K562 (cell line): ENCODE measurements at regions not wholly inside any gene's neighbourhood (a gene's known extent, or its start where the extent isn't known, plus 50 kb on each side); places are given as distances from the start of the nearest gene placed in this dataset.
"Not testable (repeated sequence)": the region's sequence is repeated elsewhere in the genome, so short reads cannot be mapped to it uniquely, and the experiment has no call there.

Experiments
- ATAC-seq: fragments of 200-7000 bp; cut with Tn5 transposase; 3 replicates; pipeline ENCODE4 v1.9.1; 2020; ENCODE audit warnings: moderate library complexity
- BruUV-seq: library from RNA; stranded (reverse); fragments of 400-500 nt; replicated peaks from 2 replicates; lab custom pipeline; 2021; lab: Mats Ljungman, UMichigan
- CTCF ChIA-PET: fragments of 300-600 bp; formaldehyde crosslinking; extraction: SDS; loops from one replicate; lab custom pipeline; 2021; ENCODE audit warnings: low intra/inter-chr PET ratio; lab: Yijun Ruan, JAX
- POLR2A ChIA-PET: fragments of 300-600, 350-650 bp; sonication (Branson Sonifier 250); formaldehyde crosslinking; extraction: SDS; loops from one replicate; lab custom pipeline; 2021; ENCODE audit warnings: antibody characterized with exemption, inconsistent platforms; lab: Yijun Ruan, JAX
- DNase-seq, 4 experiments: peaks; one replicate each; pipeline versions ENCODE4 v3.0.0 to v3.0.0-alpha.2; 2011 to 2018; ENCODE audit warnings: low spot score in 3 of 4, mixed read lengths in 3 of 4; ENCODE audit errors: extremely low read depth in 1 of 4
- FAIRE-seq: peaks from 2 replicates; lab custom pipeline; 2011; peaks lifted over from hg19 to GRCh38; lab: Jason Lieb, UNC
- H2AFZ ChIP-seq: 2 replicates; pipeline ENCODE4 v1.6.0; 2011; ENCODE audit warnings: low read depth, low read length, control low read depth, inconsistent platforms
- H3K27ac ChIP-seq: fragments of 200-600 bp; 3 replicates; pipeline ENCODE4 v1.8.0; 2011; ENCODE audit warnings: low read depth, mild to moderate bottlenecking, control low read depth, inconsistent platforms, low read length, moderate library complexity, mixed read lengths; ENCODE audit errors: extremely low read depth
- H3K27me3 ChIP-seq, 2 experiments: fragments of 300-600 bp in 1 of 2; 2 replicates in 1 of 2; 3 replicates in 1 of 2; pipeline versions ENCODE4 v1.6.0 to v1.8.0; 2011; ENCODE audit warnings: inconsistent platforms in 2 of 2, low read length in 2 of 2, mild to moderate bottlenecking in 1 of 2, mixed read lengths in 1 of 2, moderate library complexity in 1 of 2; ENCODE audit not compliant: control insufficient read depth in 2 of 2, insufficient read depth in 2 of 2
- H3K36me3 ChIP-seq: fragments of 300-600 bp; 3 replicates; pipeline ENCODE4 v1.8.0; 2011; ENCODE audit warnings: mild to moderate bottlenecking, low read length, inconsistent platforms; ENCODE audit not compliant: control insufficient read depth, insufficient read depth
- H3K4me1 ChIP-seq, 2 experiments: fragments of 200-600 bp in 1 of 2; replicated peaks in 1 of 2; 2 replicates in 1 of 2; 3 replicates in 1 of 2; pipeline versions ENCODE4 v1.5.1 to v1.8.0; 2011; ENCODE audit warnings: inconsistent platforms in 2 of 2, low read length in 2 of 2, mild to moderate bottlenecking in 1 of 2, mixed read lengths in 1 of 2, moderate library complexity in 1 of 2; ENCODE audit not compliant: control insufficient read depth in 2 of 2, insufficient read depth in 2 of 2
- H3K4me2 ChIP-seq: 2 replicates; pipeline ENCODE4 v1.6.1; 2011; ENCODE audit warnings: low read length, control low read depth, inconsistent platforms, mixed read lengths; ENCODE audit not compliant: insufficient read depth
- H3K4me3 ChIP-seq: fragments of 200-600 bp; sonication (generic), shearing (Covaris generic); 2 replicates; pipeline ENCODE4 v1.5.1; 2016; ENCODE audit warnings: control low read depth, inconsistent platforms
- H3K79me2 ChIP-seq: fragments of 200-600 bp; 3 replicates; pipeline ENCODE4 v1.8.0; 2011; ENCODE audit warnings: low read length, inconsistent platforms; ENCODE audit not compliant: control insufficient read depth, insufficient read depth
- H3K9ac ChIP-seq, 2 experiments: 2 replicates each; pipeline versions ENCODE4 v1.6.0 to v1.6.1; 2011; ENCODE audit warnings: low read depth in 2 of 2, low read length in 2 of 2, control low read depth in 1 of 2, inconsistent platforms in 1 of 2, mild to moderate bottlenecking in 1 of 2, mixed read lengths in 1 of 2; ENCODE audit not compliant: insufficient read depth in 1 of 2
- H3K9me1 ChIP-seq: one replicate; pipeline ENCODE4 v1.6.0; 2011; ENCODE audit warnings: inconsistent platforms, mild to moderate bottlenecking, low read length, moderate library complexity; ENCODE audit not compliant: control insufficient read depth, insufficient read depth
- H3K9me3 ChIP-seq: replicated peaks from 2 replicates; pipeline ENCODE4 v1.5.1; 2011; ENCODE audit warnings: low read depth, low read length, inconsistent platforms; ENCODE audit not compliant: control insufficient read depth, insufficient read depth
- H4K20me1 ChIP-seq: replicated peaks from 2 replicates; pipeline ENCODE4 v1.6.1; 2011; ENCODE audit warnings: low read length, inconsistent platforms, mixed read lengths; ENCODE audit not compliant: control insufficient read depth, insufficient read depth
- CBFB ChIP-seq: sonication (generic); formaldehyde crosslinking; IDR thresholded peaks from 2 replicates; pipeline ENCODE4 v1.4.0; 2020; ENCODE audit warnings: mild to moderate bottlenecking, missing genetic modification reagents
- FUS ChIP-seq: fragments of 200-400 bp; formaldehyde crosslinking; optimal IDR thresholded peaks from 2 replicates; pipeline ENCODE3; 2017; ENCODE audit warnings: low read depth, low read length
- MAFF ChIP-seq: IDR thresholded peaks from 2 replicates; pipeline ENCODE4 v1.6.1; 2012; ENCODE audit warnings: low read length, improper control_type of control experiment
- MITF ChIP-seq: IDR thresholded peaks from 2 replicates; pipeline ENCODE4 v1.6.1; 2014; ENCODE audit warnings: antibody characterized with exemption
- NR2C2 ChIP-seq, 2 experiments: fragments of 200-800 bp in 1 of 2; sonication (Bioruptor generic) in 1 of 2; sonication (generic) in 1 of 2; formaldehyde crosslinking in 1 of 2; IDR thresholded peaks; 2 replicates each; pipeline versions ENCODE4 v1.6.1 to v1.8.0; 2016 to 2022; ENCODE audit warnings: mild to moderate bottlenecking in 1 of 2, missing compliant biosample characterization in 1 of 2, missing genetic modification characterization in 1 of 2, missing genetic modification reagents in 1 of 2
- PHB ChIP-seq: fragments of 250-450 bp; sonication (Bioruptor Pico); IDR thresholded peaks from 2 replicates; pipeline ENCODE4 v1.5.0; 2021
- ZBTB2 ChIP-seq: fragments of 450-650 bp; IDR thresholded peaks from 2 replicates; pipeline ENCODE4 v1.6.1; 2016; ENCODE audit warnings: antibody characterized with exemption
- ZSCAN29 ChIP-seq: fragments of 450-650 bp; IDR thresholded peaks from 2 replicates; pipeline ENCODE4 v1.6.1; 2017
- WGBS: fragments of 100-300 bp; shearing (Covaris generic); methylation state at CpG from one replicate; pipeline ENCODE4 v1.1.6; 2016; ENCODE audit warnings: low coverage, mixed read lengths; ENCODE audit not compliant: insufficient coverage; ENCODE audit errors: missing lambda C conversion rate; 5-methylcytosine and 5-hydroxymethylcytosine counted together
- in situ Hi-C: fragments of 300-500 bp; cut with MboI; formaldehyde crosslinking; loops from 4 replicates; pipeline ENCODE4 v1.15.0; 2018; ENCODE audit warnings: inconsistent platforms, mixed read lengths
- intact Hi-C: fragments of 100-400 bp; cut with micrococcal nuclease; formaldehyde crosslinking; loops from 2 replicates; pipeline ENCODE4 v1.14.2; 2022

- intact Hi-C loops = no loop called here
- no peaks in the 10 kb centered on the region for H3K36me3 ChIP-seq
Measured at GRCh38 chr14:54026671-54027070, 70.0 kb upstream of the BMP4 start.

GRCh38 chr14:54030996-54031395, 74.4 kb upstream of the BMP4 start:
- H2AFZ ChIP-seq, H3K9me3 ChIP-seq, H3K9ac ChIP-seq, in situ Hi-C loops, BruUV-seq, H3K27ac ChIP-seq, H4K20me1 ChIP-seq, DNase-seq, CTCF ChIA-PET, intact Hi-C loops, ATAC-seq, H3K9me1 ChIP-seq, H3K4me1 ChIP-seq, H3K36me3 ChIP-seq, H3K79me2 ChIP-seq, POLR2A ChIA-PET, H3K27me3 ChIP-seq, FAIRE-seq, H3K4me3 ChIP-seq, H3K4me2 ChIP-seq: not testable (repeated sequence)
- 0% methylated on average over 1 of the region's 1 CpG for WGBS

More at GRCh38 chr14:54026671-54027070, 70.0 kb upstream of the BMP4 start:
- ATAC-seq = no peak
- no peak for DNase-seq
- H4K20me1 ChIP-seq = no peaks in the 10 kb centered on the region
- no peaks in the 10 kb centered on the region for H3K9me1 ChIP-seq
- no peaks in the 10 kb centered on the region for H3K79me2 ChIP-seq
- no peak overlapping the region for H3K27ac ChIP-seq
- H3K27me3 ChIP-seq = no peaks in the 10 kb centered on the region
- in situ Hi-C loops = no loop called here
- H3K4me2 ChIP-seq = no peak overlapping the region
- no peak overlapping the region for H2AFZ ChIP-seq
- H3K9ac ChIP-seq = no peak overlapping the region
- H3K4me3 ChIP-seq = no peak overlapping the region
- no peaks in the 10 kb centered on the region for H3K4me1 ChIP-seq
- WGBS = 3% methylated on average over 2 of the region's 2 CpGs
- FAIRE-seq = no peak
- no peaks in the 10 kb centered on the region for H3K9me3 ChIP-seq
- CTCF ChIA-PET = no interaction called here
- TF ChIP-seq ZBTB2 (no peak), MAFF (no peak), FUS (no peak), ZSCAN29 (no peak), CBFB (no peak), PHB (CRISPR knock-in tag) (no peak), MITF (no peak), NR2C2 (CRISPR knock-in tag; IDR thresholded peaks at IDR 0.05) (no peak), NR2C2 (tag; IDR thresholded peaks at IDR 0.05) (no peak)
- no TSS peak for BruUV-seq
- POLR2A ChIA-PET = no interaction called here

- H3K27ac ChIP-seq, BruUV-seq, CTCF ChIA-PET, H3K4me2 ChIP-seq, H3K4me3 ChIP-seq, H3K27me3 ChIP-seq, ATAC-seq, H3K9me3 ChIP-seq, FAIRE-seq, H3K9me1 ChIP-seq, H3K79me2 ChIP-seq, H3K36me3 ChIP-seq, H3K9ac ChIP-seq, intact Hi-C loops, H2AFZ ChIP-seq, DNase-seq, POLR2A ChIA-PET, in situ Hi-C loops, H3K4me1 ChIP-seq, H4K20me1 ChIP-seq: not testable (repeated sequence)
- WGBS = 2% methylated on average over 6 of the region's 7 CpGs
Measured at GRCh38 chr14:54033285-54033684, 76.7 kb upstream of the BMP4 start.
